Spleen (tissue), 7 donors: ENCODE measurements at regions not wholly inside any gene's neighbourhood (a gene's known extent, or its start where the extent isn't known, plus 50 kb on each side); places are given as distances from the start of the nearest gene placed in this dataset.

Experiments used
- CTCF ChIP-seq, 11 experiments: fragments of 200-600 bp in 7 of 11; fragments of 450-650 bp in 4 of 11; sonication (generic) in 4 of 11; IDR thresholded peaks in 8 of 11; conservative IDR thresholded peaks in 3 of 11; 1 replicate in 7 of 11; 2 replicates in 4 of 11; pipeline versions ENCODE4 v1.4.0 to v1.8.0; 2016 to 2021; ENCODE audit warnings: antibody characterized with exemption in 11 of 11, inconsistent platforms in 4 of 11, mild to moderate bottlenecking in 1 of 11
- POLR2A ChIP-seq, 3 donors: fragments of 450-650 bp; IDR thresholded peaks; one replicate each; pipeline ENCODE4 v1.5.1; 2017; ENCODE audit warnings: antibody characterized with exemption in 3 of 3, mild to moderate bottlenecking in 1 of 3
- POLR2AphosphoS5 ChIP-seq, 3 donors: sonication (generic); formaldehyde crosslinking; IDR thresholded peaks; one replicate each; pipeline ENCODE4 v1.5.1; 2017; ENCODE audit warnings: antibody characterized with exemption in 3 of 3
- donor health status: DM: no; HTN: no; CAD: no; lungs with moderate emphysema.
- donor health status: DM: no; HTN: no; CAD: no.
- donor health status: DM: no; HTN: no; CAD: no.

GRCh38 chr1:239288820-239289554 lies 97.4 kb upstream of the CHRM3 start:
- TF ChIP-seq POLR2AphosphoS5 (IDR thresholded peaks at IDR 0.05) = no peak
- no peak for TF ChIP-seq CTCF (IDR thresholded peaks at IDR 0.05 in 8 of 11, conservative IDR thresholded peaks at IDR 0.05 in 3 of 11)
- no peak for TF ChIP-seq POLR2A (IDR thresholded peaks at IDR 0.05)
